ENCODE measurements at regions not wholly inside any gene's neighbourhood (a gene's known extent, or its start where the extent isn't known, plus 50 kb on each side); places are given as distances from the start of the nearest gene placed in this dataset.

DNA sequence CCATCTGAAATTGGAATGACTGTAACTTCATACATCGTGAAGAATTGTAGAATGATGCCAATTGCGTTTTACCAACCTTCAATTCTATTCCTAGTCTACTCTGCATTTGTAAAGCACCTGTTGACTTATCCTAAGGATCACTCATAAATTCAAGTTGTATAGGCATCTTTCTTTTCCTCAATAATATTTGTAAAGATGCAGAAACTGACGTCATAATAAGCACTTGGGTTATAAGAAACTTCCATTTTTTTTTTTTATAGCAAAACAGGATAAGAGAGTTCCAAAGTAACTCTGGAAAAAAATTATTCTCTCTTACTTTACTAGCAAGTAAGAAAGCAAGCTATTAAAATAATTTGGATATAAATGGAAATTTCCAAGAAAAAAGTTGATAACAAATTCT is 1377.4 kb upstream of the ACVR2A start:
- TF ChIP-seq, protein P1, sequence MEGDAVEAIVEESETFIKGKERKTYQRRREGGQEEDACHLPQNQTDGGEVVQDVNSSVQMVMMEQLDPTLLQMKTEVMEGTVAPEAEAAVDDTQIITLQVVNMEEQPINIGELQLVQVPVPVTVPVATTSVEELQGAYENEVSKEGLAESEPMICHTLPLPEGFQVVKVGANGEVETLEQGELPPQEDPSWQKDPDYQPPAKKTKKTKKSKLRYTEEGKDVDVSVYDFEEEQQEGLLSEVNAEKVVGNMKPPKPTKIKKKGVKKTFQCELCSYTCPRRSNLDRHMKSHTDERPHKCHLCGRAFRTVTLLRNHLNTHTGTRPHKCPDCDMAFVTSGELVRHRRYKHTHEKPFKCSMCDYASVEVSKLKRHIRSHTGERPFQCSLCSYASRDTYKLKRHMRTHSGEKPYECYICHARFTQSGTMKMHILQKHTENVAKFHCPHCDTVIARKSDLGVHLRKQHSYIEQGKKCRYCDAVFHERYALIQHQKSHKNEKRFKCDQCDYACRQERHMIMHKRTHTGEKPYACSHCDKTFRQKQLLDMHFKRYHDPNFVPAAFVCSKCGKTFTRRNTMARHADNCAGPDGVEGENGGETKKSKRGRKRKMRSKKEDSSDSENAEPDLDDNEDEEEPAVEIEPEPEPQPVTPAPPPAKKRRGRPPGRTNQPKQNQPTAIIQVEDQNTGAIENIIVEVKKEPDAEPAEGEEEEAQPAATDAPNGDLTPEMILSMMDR (IDR thresholded peaks at IDR 0.05): no peak
- TF ChIP-seq POLR2AphosphoS5 (IDR thresholded peaks at IDR 0.05): no peak
- TF ChIP-seq POLR2A (IDR thresholded peaks at IDR 0.05): no peak
- no peaks in the 10 kb centered on the region for H3K27me3 ChIP-seq
- no peak for DNase-seq (ENCODE audit: low spot score in 2 of 2)
- no peak overlapping the region for H3K27ac ChIP-seq
- H3K9me3 ChIP-seq: peaks cover 0 to 7% of the 10 kb centered on the region in 2 donors
- intact Hi-C loops (cut with DNase I; ENCODE audit: low total_unique reads): no loop called here
- no peaks in the 10 kb centered on the region for H3K36me3 ChIP-seq
- H3K4me1 ChIP-seq: no peaks in the 10 kb centered on the region
- no peak overlapping the region for H3K4me3 ChIP-seq

DNA sequence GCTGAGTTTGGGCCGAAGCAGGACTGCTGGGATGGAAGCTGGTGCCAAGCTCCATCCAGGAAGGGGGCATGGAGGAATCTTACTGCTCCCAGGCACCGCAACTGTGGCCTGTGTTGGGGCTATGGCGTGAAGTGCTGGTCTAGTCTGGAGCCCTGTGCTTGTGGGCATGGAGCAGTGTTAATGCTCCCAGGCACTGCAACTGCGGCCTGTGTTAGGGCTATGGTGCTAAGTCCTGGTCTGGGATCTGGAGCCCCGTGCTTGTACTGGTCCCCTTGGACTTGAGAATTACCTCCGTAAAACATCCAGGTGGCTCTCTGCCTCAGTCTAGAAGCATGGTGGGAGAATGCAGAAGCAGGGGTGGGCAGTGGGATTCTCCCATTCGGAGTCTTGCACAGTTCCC is 1379.4 kb upstream of the ACVR2A start:
- Histone ChIP-seq H3K9me3 (peaks cover 5 to 7% of the 10 kb centered on the region in 2 donors), H3K4me1 (no peaks in the 10 kb centered on the region), H3K27ac (no peak overlapping the region), H3K36me3 (no peaks in the 10 kb centered on the region), H3K4me3 (no peak overlapping the region), H3K27me3 (no peaks in the 10 kb centered on the region)
- intact Hi-C loops (cut with DNase I; ENCODE audit: low total_unique reads): no loop called here
- TF ChIP-seq, protein P1 (IDR thresholded peaks at IDR 0.05): no peak
- TF ChIP-seq POLR2A (IDR thresholded peaks at IDR 0.05) (no peak), POLR2AphosphoS5 (IDR thresholded peaks at IDR 0.05) (no peak)
- no peak for DNase-seq (ENCODE audit: low spot score in 2 of 2)

DNA sequence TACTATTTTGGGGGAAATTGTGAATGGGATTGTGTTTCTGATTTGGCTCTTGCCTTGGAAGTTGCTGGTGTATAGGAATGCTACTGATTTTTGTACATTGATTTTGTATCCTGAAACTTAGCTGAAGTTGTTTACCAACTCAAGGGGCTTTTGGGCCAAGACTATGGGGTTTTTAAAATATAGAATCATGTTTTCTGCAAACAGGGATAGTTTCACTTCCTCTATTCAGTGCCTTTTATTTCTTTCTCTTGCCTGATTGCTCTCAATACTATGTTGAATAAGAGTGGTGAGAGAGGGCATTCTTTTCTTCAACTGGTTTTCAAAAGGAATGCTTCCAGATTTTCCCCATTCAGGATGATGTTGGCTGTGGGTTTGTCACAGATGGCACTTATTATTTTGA is 1383.8 kb upstream of the ACVR2A start:
- peaks cover 15 to 21% of the 10 kb centered on the region in 2 donors for H3K9me3 ChIP-seq
- intact Hi-C loops (cut with DNase I; ENCODE audit: low total_unique reads): no loop called here

DNA sequence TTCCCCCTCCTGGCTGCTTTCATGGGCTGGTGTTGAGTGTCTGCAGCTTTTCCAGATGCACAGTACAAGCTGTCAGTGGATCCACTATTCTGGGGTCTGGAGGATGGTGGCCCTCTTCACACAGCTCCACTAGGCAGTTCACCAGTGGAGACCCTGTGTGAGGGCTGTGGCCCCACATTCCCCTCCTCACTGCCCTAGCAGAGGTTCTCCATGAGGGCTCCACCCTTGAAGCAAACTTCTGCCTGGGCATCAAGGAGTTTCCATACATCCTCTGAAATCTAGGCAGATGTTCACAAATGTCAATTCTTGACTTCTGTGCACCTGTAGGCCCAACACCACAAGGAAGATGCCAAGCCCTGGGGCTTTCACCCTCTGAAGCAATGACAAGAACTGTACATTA is 1386.2 kb upstream of the ACVR2A start:
- no peak for DNase-seq (ENCODE audit: low spot score in 2 of 2)
- Histone ChIP-seq H3K9me3 (peaks cover 8 to 21% of the 10 kb centered on the region in 2 donors), H3K27me3 (no peaks in the 10 kb centered on the region), H3K27ac (no peak overlapping the region), H3K4me3 (no peak overlapping the region), H3K36me3 (no peaks in the 10 kb centered on the region), H3K4me1 (no peaks in the 10 kb centered on the region)
- TF ChIP-seq POLR2A (IDR thresholded peaks at IDR 0.05): no peak
- TF ChIP-seq, protein P1 (IDR thresholded peaks at IDR 0.05): no peak
- TF ChIP-seq POLR2AphosphoS5 (IDR thresholded peaks at IDR 0.05): no peak
- intact Hi-C loops (cut with DNase I; ENCODE audit: low total_unique reads): no loop called here

More for the DNA sequence above, 1383.8 kb upstream of the ACVR2A start:
- Histone ChIP-seq H3K4me1 (no peaks in the 10 kb centered on the region), H3K4me3 (no peak overlapping the region), H3K27ac (no peak overlapping the region), H3K36me3 (no peaks in the 10 kb centered on the region), H3K27me3 (no peaks in the 10 kb centered on the region)
- DNase-seq (ENCODE audit: low spot score in 2 of 2): no peak
- TF ChIP-seq, protein P1 (IDR thresholded peaks at IDR 0.05): no peak
- TF ChIP-seq POLR2AphosphoS5 (IDR thresholded peaks at IDR 0.05): no peak
- TF ChIP-seq POLR2A (IDR thresholded peaks at IDR 0.05): no peak

DNA sequence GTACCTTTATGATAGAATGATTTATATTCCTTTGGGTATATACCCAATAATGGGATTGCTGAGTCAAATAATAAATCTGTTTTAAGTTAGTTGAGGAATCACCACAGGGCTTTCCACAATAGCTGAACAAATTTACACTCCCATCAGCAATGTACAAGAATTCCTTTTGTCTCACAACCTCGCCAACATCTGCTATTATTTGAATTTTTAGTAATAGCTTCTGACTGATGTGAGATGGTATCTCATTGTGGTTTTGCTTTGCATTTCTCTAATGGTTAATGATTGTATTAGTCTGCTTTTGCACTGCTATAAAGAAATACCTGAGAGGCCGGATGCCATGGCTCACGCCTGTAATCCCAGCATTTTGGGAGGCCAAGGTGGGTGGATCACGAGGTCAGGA is 1387.6 kb upstream of the ACVR2A start:
- Histone ChIP-seq H3K27ac (no peak overlapping the region), H3K4me3 (no peak overlapping the region), H3K4me1 (no peaks in the 10 kb centered on the region), H3K36me3 (no peaks in the 10 kb centered on the region), H3K27me3 (no peaks in the 10 kb centered on the region), H3K9me3 (peaks cover 8 to 21% of the 10 kb centered on the region in 2 donors)
- TF ChIP-seq POLR2A (IDR thresholded peaks at IDR 0.05) (no peak), POLR2AphosphoS5 (IDR thresholded peaks at IDR 0.05) (no peak)
- TF ChIP-seq, protein P1 (IDR thresholded peaks at IDR 0.05): no peak
- intact Hi-C loops (cut with DNase I; ENCODE audit: low total_unique reads): no loop called here
- DNase-seq (ENCODE audit: low spot score in 2 of 2): no peak
